ENCODE measurements at regions not wholly inside any gene's neighbourhood (a gene's known extent, or its start where the extent isn't known, plus 50 kb on each side); places are given as distances from the start of the nearest gene placed in this dataset.

GRCh38 chr11:131235328-131236298, 134.8 kb upstream of the NTM start:
- DNase-seq, result no peak

GRCh38 chr11:131240421-131240820, 130.0 kb upstream of the NTM start:
- DNase-seq, result no peak

- DNase-seq, result no peak
Observed at GRCh38 chr11:131242476-131243000, 127.9 kb upstream of the NTM start.

- no peak for DNase-seq
Observed at GRCh38 chr11:131246156-131246555, 124.3 kb upstream of the NTM start.

- DNase-seq, result no peak
Observed at GRCh38 chr11:131246663-131247062, 123.8 kb upstream of the NTM start.

GRCh38 chr11:131248588-131248987, 121.8 kb upstream of the NTM start:
- DNase-seq, result no peak

- DNase-seq, result no peak
Observed at GRCh38 chr11:131253142-131253655, 117.2 kb upstream of the NTM start.

- DNase-seq, result no peak
Observed at GRCh38 chr11:131253656-131254151, 116.7 kb upstream of the NTM start.

GRCh38 chr11:131254254-131254653, 116.2 kb upstream of the NTM start:
- DNase-seq, result no peak

- DNase-seq, result no peak
Observed at GRCh38 chr11:131274233-131274632, 96.2 kb upstream of the NTM start.

- no peak for DNase-seq
Observed at GRCh38 chr11:131275580-131275979, 94.8 kb upstream of the NTM start.

GRCh38 chr11:131278472-131278871, 91.9 kb upstream of the NTM start:
- no peak for DNase-seq

GRCh38 chr11:131279654-131280384, 90.6 kb upstream of the NTM start:
- no peak for DNase-seq

- no peak for DNase-seq
Observed at GRCh38 chr11:131281316-131281715, 89.1 kb upstream of the NTM start.

GRCh38 chr11:131284041-131284440, 86.4 kb upstream of the NTM start:
- DNase-seq, result no peak

- DNase-seq, result no peak
Observed at GRCh38 chr11:131288521-131289091, 81.8 kb upstream of the NTM start.

- no peak for DNase-seq
Observed at GRCh38 chr11:131290185-131290584, 80.2 kb upstream of the NTM start.

- DNase-seq, result no peak
Observed at GRCh38 chr11:131295986-131296385, 74.4 kb upstream of the NTM start.

- DNase-seq, result no peak
Observed at GRCh38 chr11:131297441-131297840, 73.0 kb upstream of the NTM start.

GRCh38 chr11:131299598-131300438, 70.6 kb upstream of the NTM start:
- no peak for DNase-seq

- DNase-seq, result no peak
Observed at GRCh38 chr11:131300439-131300717, 70.0 kb upstream of the NTM start.

GRCh38 chr11:131301306-131301705, 69.1 kb upstream of the NTM start:
- no peak for DNase-seq
